WI38 (cell line): ENCODE measurements at regions not wholly inside any gene's neighbourhood (a gene's known extent, or its start where the extent isn't known, plus 50 kb on each side); places are given as distances from the start of the nearest gene placed in this dataset.

ENCODE experiments used
- H3K4me3 ChIP-seq: 2 replicates; pipeline ENCODE4 v1.5.1; 2011; ENCODE audit warnings: low read depth, mild to moderate bottlenecking, control low read depth, low read length
- TF ChIP-seq, protein P1 (sequence below): IDR thresholded peaks from 2 replicates; pipeline ENCODE4 v1.5.1; 2012; ENCODE audit warnings: low read depth, mild to moderate bottlenecking, control low read depth, low read length

DNA sequence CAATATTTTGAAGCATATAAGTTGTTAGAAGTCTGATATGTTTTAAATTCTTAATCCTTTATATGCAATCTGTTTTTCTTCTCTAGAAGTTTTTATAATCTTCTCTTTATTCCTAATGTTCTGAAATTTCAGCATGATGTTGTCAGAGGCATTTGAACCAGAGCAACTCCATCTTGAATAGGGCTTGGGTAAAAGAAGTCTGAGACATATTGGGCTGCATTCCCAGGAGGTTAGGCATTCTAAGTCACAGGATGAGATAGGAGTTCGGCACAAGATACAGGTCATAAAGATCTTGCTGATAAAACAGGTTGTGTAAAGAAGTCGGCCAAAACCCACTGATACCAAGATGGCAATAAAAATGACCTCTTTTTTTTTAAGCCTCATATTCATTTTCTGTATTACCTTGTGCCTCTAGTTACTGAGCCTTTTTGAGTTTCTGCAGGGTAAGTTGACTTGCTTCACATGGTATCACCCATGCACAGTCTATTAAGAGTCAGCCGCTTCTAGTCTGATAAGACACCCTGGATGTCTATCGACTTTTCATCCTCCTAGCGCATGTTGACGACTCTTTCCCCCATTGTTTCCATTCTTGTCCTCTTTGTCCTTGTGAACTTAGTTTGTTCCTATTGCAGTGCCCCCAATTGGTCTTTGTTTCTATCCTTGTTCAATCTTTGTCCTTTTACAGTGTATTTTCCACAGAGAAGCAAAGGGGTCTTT, 80.8 kb upstream of the RNU6-1 start:
- H3K4me3 ChIP-seq: no peak overlapping the region
- TF ChIP-seq, protein P1, sequence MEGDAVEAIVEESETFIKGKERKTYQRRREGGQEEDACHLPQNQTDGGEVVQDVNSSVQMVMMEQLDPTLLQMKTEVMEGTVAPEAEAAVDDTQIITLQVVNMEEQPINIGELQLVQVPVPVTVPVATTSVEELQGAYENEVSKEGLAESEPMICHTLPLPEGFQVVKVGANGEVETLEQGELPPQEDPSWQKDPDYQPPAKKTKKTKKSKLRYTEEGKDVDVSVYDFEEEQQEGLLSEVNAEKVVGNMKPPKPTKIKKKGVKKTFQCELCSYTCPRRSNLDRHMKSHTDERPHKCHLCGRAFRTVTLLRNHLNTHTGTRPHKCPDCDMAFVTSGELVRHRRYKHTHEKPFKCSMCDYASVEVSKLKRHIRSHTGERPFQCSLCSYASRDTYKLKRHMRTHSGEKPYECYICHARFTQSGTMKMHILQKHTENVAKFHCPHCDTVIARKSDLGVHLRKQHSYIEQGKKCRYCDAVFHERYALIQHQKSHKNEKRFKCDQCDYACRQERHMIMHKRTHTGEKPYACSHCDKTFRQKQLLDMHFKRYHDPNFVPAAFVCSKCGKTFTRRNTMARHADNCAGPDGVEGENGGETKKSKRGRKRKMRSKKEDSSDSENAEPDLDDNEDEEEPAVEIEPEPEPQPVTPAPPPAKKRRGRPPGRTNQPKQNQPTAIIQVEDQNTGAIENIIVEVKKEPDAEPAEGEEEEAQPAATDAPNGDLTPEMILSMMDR: no peak

DNA sequence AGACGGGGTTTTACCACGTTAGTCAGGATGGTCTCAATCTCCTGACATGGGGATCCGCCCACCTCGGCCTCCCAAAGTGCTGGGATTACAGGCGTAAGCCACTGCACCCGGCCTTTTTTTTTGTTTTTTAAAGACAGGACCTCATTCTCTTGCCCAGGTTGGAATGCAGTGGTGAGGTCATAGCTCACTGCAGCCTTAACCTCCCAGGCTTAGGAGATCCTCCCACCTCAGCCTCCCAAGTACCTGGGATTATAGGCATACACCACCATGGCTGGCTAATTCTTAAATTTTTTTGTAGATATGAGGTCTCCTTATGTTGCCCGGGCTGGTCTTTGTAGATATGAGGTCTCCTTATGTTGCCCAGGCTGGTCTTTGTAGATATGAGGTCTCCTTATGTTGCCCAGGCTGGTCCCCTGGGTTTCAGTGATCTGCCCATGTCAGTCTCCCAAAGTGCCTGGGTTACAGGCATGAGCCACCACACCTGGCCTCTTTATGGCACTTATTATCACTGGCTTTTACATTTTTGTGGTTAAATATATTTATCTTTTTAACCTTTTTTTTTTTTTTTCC, 82.3 kb upstream of the RNU6-1 start:
- TF ChIP-seq, protein P1: no peak
- H3K4me3 ChIP-seq: no peak overlapping the region

DNA sequence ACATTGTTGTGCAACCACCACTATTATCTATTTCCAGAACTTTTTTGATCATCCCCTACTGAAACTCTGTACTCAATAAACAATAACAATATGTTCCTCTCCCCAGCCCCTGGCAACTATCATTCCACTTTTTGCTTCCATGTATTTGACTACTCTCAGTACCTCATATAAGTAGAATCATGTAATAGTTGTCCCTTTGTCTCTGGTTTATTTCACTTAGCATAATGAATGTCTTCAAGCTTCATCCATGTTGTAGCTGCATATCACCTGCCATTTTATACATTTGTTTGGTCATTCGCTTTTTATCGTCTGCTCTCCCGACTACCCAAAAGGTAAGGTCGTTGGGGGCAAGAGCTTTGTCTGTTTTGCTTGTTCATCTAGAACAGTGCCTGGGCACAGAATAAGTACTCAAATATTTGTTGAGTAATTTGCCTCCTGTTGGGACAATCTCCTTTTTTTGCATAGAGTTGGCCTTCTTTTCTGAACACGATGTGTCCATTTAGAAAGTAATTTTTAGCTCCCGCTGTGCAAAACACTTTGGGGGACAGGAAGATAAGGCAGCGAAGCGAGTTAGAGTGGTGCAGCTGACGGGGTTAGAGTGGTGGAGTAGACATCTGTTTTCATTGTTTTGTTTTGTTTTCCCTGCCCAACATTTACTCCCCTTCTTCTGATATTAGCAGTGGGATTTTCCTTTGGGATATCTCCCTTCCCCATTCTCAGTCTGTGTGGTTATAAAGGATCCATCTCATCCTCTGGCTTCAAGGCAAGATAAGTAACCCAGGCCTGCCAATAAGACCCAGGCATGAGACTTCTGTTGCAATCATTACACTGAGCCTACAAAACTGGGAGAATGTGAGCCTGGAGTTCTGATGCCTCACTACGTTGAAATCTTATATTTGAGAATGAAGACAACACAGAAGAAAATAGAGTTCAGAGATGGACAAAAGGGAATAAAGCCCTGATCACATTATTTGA, 83.4 kb upstream of the RNU6-1 start:
- H3K4me3 ChIP-seq: no peak overlapping the region
- TF ChIP-seq, protein P1: no peak

DNA sequence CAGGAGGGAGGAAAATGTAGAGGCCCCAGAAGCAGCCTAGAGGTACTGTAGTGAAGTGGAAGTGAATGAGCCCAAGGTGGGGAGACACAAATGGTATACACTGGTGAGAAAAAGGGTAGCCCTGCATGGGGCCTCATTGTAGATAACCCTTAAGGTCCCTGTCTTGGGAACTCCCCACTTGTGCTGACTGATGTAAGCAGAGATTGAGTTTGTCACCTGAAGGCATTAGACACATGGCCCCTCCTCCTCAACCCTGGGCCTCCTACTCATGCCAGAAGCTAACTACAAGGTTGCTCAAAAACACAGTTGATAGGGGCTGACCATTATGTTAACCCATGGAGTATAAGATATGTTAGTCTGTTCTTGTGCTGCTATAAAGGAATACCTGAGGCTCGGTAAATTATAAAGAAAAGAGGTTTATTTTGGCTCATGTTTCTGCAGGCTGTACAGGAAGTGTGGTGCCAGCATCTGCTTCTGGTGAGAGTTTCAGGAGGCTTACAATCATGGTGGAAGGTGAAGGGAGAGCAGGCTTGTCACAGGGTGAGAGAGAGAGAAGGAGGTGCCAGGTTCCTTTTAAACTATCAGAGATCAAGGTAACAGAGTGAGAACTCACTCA, 84.6 kb upstream of the RNU6-1 start:
- H3K4me3 ChIP-seq: no peak overlapping the region
- TF ChIP-seq, protein P1: no peak

DNA sequence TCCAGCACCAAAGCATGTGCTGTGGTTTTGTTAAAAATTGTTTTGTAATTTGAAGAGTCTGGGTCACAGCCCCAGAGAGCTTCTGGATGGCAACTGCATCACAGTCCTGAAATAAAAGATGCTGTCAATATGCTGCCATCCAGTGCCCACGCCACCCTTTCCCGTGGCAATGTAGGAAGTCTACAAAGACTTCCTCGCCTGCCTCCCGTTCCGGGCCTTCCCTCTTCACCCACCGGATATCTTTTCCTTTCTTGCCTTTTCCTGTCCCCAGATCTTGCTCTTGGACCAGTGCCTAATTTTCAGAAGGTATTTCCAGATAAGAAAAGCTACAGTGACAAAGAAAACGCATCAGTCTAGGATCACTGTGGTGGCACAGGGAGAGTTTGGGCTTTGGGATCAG, 85.3 kb upstream of the RNU6-1 start:
- TF ChIP-seq, protein P1: no peak
- H3K4me3 ChIP-seq: no peak overlapping the region

DNA sequence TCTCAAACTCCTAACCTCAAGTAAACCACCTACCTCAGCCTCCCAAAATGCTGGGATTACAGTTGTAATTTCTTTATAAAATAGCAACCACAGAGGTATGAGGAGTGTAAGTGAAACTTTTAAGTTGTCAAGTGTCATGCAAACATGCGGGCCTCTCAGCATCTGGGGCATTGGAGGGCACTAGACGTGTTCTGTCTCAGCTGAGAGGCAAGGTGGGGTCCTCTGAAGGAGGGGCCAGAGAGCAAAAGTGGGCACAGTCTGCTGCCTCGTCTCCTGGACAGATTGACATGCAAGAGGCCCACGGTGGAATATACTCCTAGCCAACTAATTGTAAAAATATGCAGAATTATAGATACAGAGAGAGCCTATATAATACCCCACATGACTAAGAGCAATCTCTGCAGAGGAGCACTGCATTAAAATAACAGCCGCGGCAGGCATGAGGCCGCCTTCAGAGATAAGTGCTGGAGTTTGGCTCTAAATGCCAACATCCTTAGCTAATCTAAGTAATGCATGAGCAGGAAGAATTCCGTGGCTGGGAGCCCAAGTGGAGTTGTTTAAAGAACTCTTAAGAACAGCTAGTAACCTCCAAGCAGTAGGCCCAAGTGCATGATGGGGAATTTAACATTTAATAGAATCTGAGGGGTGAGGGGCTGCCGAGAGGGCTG, 87.8 kb upstream of the RNU6-1 start:
- H3K4me3 ChIP-seq: no peak overlapping the region
- TF ChIP-seq, protein P1: no peak
